Right kidney (tissue), 1 donor: ENCODE measurements at regions not wholly inside any gene's neighbourhood (a gene's known extent, or its start where the extent isn't known, plus 50 kb on each side); places are given as distances from the start of the nearest gene placed in this dataset.
"Not testable (repeated sequence)": the region's sequence is repeated elsewhere in the genome, so short reads cannot be mapped to it uniquely, and the experiment has no call there.

Experiments used
- DNase-seq: peaks from one replicate; pipeline ENCODE4 v3.0.0-alpha.2; 2016

DNA sequence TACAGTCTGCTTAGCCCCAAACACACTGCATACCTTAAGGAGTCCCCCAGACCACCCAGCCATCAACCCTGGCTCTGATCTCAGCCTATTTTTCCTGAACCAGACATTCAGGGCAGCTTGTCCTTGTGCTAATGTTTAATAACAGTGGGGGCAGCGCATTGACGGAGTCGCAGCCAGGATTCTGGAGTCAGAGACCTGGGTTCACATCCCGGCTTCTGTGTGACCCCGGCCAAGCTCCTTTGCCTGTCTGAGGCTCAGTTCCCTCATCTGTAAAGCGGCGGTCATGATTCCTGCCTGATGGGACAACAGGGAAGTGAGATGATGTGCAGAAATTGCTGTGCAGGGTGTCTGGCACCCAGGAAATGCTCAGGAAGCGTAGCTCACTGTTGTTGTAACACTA lies 63.1 kb downstream of the MATN1 start:
- DNase-seq, result no peak

DNA sequence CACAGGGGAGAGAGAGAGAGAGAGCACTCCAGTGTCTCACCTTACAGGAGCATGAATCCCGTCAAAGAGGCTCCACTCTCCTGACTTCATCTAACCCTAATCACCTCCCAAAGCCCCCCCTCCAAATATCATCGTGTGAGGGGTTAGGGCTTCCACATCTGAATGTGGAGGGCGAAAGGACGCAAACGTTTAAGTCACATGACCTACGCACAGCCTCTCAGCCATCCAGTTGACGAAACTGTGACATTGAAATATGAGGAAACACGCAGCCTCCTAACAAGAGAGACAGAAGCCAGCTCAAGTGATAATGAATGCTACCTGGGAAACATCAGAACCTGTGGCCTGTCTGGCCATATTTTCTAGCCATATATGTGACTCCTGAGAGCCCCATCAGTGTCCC lies 63.7 kb downstream of the MATN1 start:
- DNase-seq, result no peak

DNA sequence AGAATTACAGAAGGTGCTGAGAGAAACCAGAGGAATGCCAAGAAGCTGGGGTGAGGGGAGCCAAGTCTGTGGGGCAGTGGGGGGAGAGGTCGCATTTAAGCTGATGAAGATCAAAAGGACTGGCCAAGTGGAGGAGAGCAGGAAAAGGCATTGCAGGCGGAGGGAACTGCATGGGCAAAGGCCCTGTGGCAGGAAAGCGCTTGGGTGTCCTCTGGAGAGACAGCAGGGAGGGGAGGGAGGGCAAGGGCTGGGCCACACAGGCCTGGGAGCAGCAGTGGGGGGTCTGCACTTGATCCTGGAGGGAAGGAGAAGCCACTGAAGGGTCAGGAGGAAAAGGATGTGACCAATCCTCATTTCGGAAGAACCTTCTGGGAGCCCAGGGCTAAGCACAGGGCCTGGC lies 65.0 kb downstream of the MATN1 start:
- DNase-seq, result not testable (repeated sequence)

DNA sequence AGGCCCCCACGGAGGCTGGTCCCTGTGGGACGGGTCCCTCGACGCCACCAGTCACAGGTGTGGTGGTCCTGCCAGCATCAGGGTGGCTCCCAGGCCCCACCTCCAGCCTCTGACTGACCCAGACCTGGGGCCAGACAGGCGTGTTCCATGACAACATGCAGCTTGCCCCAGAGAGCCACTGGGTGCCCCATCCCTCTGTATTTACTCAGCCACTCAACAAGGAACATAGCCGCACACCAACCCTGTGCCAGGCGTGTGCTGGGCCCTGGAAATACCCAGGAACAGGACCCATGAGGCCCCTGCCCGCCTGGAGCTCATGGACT lies 65.4 kb downstream of the MATN1 start:
- DNase-seq, result no peak

DNA sequence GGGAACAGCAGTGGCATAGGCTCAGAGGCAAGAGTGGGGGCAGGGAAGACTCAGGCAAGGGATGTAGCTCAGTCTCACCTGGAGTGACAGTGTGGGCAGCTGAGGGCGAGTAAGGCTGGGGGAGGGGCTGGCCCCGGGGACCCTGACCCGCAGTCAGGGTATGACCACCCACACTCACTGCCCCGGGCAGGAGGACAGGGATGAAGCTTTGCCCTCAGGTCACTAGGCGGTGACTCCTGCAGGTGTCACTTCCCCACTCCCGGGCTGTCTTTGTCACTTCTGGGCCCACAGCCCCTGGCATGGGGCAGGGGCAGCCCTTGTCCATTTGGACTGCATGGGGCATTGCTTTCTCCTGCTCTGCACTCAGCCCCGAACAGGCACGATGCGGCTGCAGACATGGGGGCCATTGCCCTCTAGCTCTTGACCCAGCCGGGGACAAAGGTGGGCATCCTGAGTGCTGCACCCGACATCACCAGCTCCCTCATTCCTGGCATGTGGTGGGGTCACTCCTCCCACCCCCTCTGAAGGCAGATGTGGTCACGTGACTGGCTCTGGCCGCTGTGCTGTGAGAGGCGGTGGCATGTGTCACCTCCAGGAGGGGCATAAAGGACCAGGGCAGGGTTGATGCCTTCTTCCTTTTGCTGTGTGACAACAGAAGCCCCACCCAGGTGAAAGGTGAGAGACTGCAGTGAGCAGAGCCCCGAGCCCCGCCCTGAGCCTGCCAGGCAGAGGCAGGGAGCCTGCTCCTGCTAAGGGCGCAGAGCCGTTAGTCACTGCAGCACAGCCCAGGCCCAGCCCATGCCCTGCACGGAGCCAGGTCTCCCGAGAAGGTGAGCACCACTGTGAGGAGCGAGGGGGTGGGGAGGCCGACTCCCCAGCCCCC lies 66.0 kb downstream of the MATN1 start:
- no peak for DNase-seq

DNA sequence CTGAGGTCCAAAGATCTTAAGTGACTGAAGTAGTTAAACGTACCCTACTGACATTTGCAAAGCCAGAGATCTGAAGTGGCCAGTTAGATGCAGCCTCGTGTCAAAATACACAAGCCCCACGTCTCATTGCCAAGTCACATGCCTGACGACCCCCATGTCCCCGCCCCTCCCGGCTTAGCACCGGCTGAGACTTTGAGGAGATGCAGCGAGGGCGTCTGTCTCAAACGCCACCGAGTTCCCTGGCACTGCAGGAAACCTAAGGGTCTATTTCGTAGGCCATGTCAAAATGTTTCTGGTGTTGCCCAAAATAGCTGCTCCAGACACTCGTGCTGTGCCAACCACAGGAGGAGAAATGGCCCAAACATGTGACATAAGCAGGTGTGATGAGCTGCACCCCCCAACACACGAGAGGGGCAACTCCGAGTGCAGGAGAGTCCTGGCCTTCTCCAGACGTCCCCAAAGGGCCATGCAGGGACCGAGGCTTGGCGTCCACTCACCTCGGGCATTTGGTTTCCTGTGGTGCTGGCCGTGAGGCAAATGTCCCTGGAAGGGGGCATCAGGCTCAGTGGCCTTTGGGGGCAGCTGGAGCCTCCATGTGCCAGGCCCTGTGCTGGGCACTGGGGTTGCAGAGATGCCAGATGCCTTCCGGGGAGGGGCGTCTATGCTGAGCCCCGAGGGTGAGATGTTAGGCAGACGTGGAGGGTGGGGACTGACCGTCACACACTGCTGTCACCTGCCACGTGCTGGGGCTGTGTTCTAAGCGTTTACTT lies 67.0 kb downstream of the MATN1 start:
- DNase-seq, result no peak

DNA sequence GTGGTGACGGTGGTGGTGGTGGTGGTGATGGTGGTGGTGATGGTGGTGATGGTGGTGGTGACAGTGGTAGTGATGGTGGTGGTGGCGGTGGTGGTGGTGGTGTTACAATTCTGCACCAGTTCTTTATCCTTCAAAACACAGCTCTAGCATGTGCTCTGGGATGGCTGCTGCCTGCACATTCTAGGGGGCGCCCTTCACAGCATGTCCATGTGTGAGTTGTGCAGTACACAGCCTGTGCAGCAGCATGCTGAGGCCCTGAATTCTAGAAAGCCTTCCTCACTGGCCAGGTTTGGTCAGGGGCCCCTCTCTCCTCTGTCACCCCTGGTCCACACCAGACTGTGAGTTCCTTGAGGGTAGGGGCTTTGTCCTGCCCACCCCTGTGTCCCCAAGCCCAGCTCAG lies 67.7 kb downstream of the MATN1 start:
- DNase-seq, result no peak

DNA sequence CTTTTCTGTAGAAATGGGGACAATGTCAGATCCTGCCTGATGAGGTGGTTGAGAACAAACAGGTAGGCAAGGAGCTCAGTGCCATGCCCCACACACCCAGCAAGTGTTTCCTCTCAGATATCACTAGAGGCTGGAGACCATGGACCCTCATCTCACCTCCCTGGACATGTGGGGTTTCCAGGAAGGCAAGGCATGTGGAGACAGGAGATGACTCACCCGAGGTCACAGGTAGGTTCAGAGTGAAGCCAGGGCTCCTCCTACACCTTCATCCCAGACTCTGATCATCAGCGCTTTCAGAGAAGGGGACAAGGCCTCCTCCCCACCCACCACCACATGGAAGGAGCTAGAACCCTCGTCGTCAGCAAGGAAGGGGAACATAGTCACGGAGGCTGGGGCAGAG lies 69.2 kb downstream of the MATN1 start:
- DNase-seq, result no peak

DNA sequence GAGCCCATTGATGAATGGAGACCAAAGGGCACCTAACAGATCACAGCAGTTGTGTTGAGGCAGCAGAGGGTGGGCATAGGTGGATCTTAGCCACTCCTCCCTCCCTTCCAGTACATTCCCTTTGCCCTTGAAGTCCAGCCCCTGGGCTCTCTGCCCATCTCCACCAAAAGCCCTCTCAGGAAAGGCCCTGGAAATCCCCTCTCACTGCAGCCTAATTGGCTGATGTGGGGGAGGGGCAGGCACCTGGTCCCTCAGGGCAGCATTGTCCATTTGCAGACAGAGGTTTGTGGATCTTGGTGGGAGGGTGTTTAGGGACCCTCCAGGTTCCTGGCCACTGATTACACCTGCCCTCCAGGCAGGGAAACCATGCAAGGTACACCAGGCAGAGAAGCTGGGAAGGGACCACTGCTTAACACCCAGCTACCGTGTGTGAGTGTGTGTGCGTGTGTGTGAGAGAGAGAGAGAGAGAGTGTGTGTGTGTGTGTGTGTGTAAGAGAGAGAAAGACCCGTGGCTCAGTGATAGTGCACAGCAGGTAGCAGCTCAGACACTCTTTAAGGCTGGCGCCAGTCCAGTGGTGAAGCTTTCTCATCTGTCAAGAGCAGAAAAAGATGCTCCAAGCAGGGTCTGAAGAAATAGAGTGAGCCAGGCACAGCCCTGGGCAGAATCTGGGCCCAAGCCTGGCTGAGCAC lies 71.1 kb downstream of the MATN1 start:
- no peak for DNase-seq

DNA sequence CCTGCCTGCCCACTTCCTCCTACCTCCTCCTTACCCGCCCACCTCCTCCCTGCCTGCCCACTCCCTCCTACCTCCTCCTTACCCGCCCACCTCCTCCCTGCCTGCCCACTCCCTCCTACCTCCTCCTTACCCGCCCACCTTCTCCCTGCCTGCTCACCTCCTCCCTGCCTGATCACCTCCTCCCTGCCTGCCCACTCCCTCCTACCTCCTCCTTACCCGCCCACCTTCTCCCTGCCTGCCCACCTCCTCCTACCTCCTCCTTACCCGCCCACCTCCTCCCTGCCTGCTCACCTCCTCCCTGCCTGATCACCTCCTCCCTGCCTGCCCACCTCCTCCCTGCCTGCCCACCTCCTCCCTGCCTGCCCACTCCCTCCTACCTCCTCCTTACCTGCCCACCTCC lies 72.0 kb downstream of the MATN1 start:
- not testable (repeated sequence) for DNase-seq

DNA sequence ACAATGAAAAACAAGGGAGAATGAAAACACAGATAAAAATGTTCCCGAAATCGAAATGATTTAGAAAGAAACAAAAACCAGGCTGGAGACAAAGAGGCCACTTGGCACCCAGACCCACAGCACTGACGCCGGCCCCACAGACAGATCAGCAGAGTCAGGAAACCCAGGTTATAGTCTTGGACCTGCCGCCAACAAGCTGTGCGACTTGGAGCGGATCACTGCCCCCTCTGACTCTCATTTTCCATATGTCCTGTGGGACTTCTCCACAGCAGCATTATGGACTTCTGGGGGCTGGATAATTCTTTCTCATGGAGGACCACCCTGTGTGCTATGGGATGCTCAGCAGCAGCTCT lies 72.4 kb downstream of the MATN1 start:
- no peak for DNase-seq

DNA sequence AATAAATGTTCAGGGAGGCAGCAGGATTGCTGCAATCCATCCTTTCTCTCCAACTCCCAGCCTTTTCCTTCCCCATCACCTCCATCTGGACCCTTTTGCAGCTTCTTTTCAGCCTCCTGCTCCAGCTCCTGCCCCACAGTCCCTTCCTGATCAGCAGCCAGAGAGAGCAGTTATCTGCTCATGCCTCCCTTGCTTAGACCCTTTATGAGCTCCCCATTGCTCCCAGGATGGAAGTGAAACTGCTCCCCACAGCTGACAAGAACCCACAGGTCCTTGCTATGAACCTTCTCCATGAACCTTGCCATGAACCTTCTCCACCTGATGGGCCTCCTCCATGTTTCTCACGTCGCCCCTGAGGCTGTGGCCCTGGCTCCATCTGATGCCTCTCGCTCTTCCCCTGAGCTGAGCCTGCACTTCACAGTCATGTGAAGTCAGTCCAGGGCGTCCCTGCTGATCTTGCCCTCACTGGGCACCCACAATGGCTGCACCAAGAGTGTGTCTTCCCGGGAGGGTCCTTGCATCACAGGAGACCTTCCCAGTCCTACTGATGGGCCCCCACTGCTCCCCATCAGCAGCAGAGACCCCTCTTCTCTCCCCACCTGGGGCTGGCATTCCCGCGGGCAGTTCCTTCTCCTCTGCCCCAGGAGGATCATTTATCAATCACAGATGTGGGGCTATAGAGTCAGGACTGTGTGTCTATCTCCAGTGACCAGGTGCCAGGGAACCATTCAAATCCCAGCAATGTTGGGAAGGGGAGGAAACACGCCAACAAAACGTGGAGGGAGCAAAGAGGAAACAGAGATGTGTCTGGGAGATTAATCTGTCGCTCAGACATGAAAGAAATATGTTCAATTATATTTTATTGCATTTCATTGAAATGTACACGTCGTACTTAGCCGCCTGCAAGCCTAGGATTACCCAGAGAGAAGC lies 73.1 kb downstream of the MATN1 start:
- no peak for DNase-seq

DNA sequence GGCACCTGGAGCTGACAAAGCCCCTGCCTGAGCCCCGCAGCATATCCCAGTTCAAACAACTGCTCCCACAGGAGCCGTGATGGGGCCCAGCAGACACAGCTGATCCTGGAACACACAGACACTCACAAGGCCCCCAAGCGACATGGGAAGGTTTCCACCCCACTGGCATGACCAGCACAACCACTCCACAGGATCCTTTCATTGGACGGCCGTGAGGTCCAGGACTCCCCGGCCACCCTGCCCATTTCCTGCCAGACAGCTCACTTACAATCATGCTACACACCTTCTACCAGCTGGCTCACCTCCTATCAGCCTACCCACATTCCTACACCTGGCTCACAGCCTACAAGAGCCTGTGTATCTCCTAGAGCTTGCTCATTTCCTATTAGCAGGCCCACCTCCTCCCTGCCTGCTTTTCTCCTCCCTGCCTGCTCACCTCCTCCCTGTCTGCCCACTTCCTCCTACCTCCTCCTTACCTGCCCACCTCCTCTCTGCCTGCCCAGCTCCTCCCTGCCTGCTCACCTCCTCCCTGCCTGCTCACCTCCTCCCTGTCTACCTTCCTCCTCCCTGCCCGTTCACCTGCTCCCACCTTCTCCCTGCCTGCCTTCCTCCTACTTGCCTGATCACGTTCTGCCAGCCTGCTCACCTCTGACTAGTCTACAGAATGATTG lies 73.9 kb downstream of the MATN1 start:
- no peak for DNase-seq

DNA sequence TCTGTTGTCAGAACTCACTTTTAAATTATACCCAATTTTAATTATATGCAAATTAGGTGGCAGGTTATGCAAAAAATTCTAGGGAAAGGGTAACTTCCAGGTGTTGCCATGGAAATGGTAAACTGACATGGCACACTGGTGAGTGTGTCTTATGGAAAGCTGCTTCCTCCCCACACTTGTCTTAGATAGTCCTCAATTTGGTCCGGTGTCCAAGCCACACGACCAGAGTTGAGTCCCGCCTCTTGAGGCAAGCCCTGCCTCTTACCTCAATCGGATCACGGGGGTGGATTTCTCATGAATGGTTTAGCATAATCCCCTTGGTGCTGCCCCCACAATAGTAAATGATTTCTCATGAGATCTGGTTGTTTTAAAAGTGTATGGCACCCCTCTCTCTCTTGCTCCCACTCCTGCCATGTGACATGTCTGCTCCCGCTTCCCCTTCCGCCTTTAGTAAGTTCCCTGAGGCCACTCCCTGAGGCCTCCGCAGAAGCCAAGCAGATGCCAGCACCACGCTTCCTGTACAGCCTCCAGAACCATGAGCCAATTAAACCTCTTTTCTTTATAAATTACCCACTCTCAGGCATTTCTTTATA lies 74.9 kb downstream of the MATN1 start:
- no peak for DNase-seq

DNA sequence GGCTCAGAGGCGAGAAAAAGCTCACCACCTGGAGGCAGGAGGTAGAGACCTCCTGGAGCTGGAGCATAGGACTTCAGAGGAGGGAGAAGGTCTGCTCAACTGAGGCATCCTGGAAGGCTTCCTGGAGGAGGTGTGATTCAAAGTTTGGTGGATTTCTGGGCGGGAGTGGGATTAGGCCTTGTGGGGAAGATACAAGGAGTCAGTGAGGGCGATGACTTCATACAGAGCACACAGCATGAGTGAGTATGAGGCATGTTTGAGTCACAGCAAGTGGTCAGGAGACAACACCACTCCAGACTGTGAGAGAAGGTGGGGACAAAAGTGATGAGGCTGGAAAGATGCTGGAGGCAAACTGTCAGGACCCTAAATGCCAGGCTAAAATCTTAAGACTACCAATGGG lies 77.6 kb downstream of the MATN1 start:
- no peak for DNase-seq

DNA sequence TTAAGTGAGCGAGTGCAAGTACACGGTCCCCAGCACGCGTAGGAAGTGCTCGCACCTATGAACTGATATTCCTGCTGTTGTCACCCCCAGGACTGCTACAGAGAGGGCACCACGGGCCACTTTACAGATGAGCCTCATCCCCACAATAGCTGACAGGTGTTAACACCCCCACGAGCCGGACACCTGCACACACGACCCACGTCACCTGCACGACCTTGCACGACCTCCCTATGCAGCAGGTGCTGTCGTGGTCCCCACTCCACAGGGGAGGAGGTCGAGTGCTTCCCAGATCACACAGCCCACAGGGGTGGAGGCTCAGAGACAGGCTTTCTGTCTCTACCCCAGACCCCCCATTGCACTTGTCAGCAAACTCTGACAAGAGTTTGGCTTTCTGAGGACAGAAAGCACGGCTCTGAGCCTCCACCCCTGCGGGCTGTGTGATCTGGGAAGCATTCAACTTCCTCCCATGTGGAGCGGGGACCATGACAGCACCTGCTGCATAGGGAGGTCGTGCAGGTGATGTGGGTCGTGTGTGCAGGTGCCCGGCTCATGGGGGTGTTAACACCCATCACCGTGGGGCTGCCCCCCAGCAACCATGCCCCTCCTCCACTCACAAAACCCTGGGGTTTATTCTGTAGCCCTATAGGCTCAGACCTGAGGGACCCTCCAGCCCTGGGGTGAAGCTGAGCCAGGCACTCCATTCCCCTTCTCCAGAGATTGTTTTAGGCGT lies 80.8 kb downstream of the MATN1 start:
- no peak for DNase-seq

DNA sequence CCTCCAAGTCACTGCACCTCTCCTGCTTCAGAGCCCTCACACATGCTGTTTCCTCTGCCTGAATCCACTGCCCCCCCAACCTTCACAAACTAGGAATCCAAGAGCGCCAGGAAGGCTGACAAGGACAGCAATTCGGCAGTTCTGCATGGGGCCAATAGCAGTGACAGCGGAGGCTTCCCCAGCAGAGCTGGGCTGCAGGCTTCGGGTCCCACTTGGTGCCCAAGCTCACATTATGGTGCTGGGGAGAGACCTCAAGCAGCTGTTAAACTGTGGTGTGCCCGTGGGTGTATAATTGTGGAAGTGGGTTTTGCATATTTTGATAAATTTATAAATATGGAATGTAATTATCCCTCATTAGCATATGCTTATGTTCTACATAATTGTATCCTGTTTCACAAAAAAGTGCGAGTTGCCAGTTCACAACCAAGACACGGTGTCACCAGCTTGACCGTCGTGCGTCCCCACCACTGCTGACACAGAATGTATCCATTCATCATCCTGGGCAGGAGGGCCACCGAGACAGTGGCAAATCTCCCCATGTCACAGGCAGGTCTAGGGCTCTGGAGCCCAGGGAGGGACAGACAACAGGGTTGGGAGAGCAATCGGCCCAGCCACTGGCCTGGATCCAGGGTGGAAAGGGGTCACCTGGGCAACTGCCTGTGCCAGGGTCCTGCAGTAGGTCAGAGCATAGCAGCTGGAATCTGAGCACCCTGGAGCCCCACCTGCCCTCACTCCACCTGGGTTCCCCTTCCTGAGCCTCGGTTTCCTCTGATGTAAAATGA lies 81.6 kb downstream of the MATN1 start:
- no peak for DNase-seq

DNA sequence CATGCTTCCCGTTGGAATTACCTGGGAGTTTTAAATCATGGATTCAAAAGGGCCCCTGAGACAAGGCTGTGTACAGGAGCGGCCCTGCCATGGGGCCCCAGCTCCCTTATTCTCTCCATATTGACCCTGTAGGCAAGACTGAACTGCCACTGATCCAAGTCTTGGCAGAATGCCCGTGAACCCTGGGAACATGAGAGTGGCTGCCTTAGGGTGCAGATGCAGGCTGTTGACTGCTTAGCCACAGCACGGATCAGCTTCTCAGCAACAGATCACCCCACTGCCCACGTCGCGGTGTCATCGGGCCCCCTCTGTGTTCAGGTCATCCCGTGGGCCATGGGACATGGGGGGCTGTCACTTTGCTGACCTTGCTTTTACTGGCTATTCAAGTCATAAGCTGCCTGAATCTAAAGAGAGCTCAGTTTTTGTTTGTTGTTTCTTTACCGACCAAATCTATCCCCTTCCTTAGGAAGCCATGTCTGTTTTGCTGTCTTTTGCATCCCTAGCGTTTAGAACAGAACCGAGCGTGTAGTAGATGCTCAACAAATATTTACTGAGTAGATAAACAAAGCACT lies 83.4 kb downstream of the MATN1 start:
- DNase-seq, result no peak

DNA sequence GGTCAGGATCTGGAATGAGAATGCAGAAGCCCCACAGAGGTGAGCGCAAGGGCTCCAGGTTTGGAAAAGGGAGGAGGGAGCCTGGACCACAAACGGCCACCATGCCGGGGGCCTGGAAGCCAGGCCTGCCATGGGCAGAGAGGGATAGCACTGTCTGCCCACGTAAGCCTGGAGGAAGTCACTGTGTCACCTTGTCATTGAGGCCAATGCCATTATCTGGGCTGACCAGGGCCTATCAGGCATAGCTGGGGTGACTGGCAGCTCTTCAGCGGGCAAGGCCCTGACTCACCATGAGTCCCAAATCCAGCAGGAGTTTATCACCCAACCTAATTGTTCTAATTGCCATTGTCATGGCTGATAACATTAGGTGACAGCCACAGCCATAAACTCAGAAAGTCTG lies 84.6 kb downstream of the MATN1 start:
- DNase-seq, result no peak
